ENCODE measurements at regions not wholly inside any gene's neighbourhood (a gene's known extent, or its start where the extent isn't known, plus 50 kb on each side); places are given as distances from the start of the nearest gene placed in this dataset.

DNA sequence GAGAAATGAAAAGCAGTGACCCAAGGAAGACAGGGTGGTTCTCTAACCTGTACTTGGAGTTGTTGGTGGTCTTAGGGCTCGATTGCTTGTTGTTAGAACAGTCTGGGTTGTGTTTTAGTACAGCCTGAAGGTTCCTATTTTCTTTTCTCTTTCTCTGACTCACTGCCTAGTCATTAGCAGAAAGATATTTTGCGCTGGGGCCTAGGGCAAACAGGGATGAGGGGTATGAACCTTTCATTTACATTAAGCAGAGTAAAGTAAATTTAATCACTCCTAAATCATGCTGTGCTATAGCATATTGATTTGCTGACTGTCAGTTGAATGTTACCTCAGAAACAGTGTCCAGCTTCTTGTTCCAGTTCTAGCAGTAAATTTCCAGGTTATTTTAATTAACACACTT, 197.2 kb downstream of the RWDD3 start:
- H3K4me1 Mint-ChIP-seq (ENCODE audit: low read depth) = no peaks in the 10 kb centered on the region
- ChIA-PET CTCF (no interaction called here), POLR2A (no interaction called here)
- no peaks in the 10 kb centered on the region for H3K27me3 Mint-ChIP-seq
- DNase-seq (no peak), ATAC-seq (no peak)
- TF ChIP-seq, protein P1, sequence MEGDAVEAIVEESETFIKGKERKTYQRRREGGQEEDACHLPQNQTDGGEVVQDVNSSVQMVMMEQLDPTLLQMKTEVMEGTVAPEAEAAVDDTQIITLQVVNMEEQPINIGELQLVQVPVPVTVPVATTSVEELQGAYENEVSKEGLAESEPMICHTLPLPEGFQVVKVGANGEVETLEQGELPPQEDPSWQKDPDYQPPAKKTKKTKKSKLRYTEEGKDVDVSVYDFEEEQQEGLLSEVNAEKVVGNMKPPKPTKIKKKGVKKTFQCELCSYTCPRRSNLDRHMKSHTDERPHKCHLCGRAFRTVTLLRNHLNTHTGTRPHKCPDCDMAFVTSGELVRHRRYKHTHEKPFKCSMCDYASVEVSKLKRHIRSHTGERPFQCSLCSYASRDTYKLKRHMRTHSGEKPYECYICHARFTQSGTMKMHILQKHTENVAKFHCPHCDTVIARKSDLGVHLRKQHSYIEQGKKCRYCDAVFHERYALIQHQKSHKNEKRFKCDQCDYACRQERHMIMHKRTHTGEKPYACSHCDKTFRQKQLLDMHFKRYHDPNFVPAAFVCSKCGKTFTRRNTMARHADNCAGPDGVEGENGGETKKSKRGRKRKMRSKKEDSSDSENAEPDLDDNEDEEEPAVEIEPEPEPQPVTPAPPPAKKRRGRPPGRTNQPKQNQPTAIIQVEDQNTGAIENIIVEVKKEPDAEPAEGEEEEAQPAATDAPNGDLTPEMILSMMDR (IDR thresholded peaks at IDR 0.05) = no peak
- H3K4me3 Mint-ChIP-seq = no peak overlapping the region
- intact Hi-C loops (cut with micrococcal nuclease) = no loop called here
- H3K9me3 Mint-ChIP-seq = no peaks in the 10 kb centered on the region
- no peaks in the 10 kb centered on the region for H3K36me3 Mint-ChIP-seq (ENCODE audit: low read depth)
- H3K27ac Mint-ChIP-seq = no peak overlapping the region

DNA sequence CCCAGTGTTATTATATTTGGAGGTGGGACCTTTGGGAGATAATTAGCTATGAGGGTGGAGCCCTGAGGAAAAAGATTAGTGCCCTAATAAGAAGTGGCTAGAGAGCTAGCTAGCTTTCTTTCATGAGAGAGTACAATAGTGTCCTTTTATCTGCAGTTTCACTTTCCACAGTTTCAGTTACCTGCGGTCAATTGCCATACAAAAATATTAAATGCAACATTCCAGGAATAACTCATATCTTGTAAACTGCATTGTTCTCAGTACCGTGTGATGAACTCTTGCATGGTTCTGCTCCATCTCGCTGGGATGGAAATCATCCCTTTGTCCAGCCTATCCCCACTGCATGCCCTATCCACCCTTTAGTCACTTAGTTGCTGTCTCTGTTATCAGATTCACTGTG, 201.6 kb downstream of the RWDD3 start:
- ChIA-PET POLR2A (no interaction called here), CTCF (no interaction called here)
- ATAC-seq (no peak), DNase-seq (no peak)
- TF ChIP-seq, protein P1 (IDR thresholded peaks at IDR 0.05) = no peak
- H3K27ac Mint-ChIP-seq = no peak overlapping the region
- no peaks in the 10 kb centered on the region for H3K36me3 Mint-ChIP-seq (ENCODE audit: low read depth)
- no peak overlapping the region for H3K4me3 Mint-ChIP-seq
- no peaks in the 10 kb centered on the region for H3K27me3 Mint-ChIP-seq
- no peaks in the 10 kb centered on the region for H3K9me3 Mint-ChIP-seq
- intact Hi-C loops (cut with micrococcal nuclease) = no loop called here
- no peaks in the 10 kb centered on the region for H3K4me1 Mint-ChIP-seq (ENCODE audit: low read depth)

DNA sequence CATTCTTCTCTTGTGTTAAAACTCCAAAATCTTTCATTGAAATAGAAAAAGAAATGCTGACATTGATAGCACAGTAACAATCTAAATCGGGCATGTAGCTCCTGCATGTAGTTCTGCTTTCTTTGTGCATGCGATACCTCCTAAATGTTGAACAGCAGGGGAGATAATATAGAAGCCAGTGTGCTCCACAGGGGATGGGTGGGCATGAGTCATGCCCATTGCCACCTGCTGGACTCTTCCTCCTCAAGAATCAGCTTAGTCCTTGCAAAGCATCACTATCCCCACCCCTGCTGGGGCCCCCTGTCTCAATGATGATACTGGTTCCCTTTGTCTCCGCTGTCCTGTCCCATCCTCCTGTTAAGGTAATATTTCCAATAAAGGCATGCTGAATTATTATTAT, 203.0 kb downstream of the RWDD3 start:
- ATAC-seq (no peak), DNase-seq (no peak)
- CTCF ChIA-PET = no interaction called here
- no peaks in the 10 kb centered on the region for H3K9me3 Mint-ChIP-seq
- no peaks in the 10 kb centered on the region for H3K36me3 Mint-ChIP-seq (ENCODE audit: low read depth)
- no peak overlapping the region for H3K27ac Mint-ChIP-seq
- intact Hi-C loops (cut with micrococcal nuclease) = no loop called here
- TF ChIP-seq, protein P1 (IDR thresholded peaks at IDR 0.05) = no peak
- no peaks in the 10 kb centered on the region for H3K4me1 Mint-ChIP-seq (ENCODE audit: low read depth)
- no peak overlapping the region for H3K4me3 Mint-ChIP-seq
- H3K27me3 Mint-ChIP-seq = no peaks in the 10 kb centered on the region
- POLR2A ChIA-PET = no interaction called here

DNA sequence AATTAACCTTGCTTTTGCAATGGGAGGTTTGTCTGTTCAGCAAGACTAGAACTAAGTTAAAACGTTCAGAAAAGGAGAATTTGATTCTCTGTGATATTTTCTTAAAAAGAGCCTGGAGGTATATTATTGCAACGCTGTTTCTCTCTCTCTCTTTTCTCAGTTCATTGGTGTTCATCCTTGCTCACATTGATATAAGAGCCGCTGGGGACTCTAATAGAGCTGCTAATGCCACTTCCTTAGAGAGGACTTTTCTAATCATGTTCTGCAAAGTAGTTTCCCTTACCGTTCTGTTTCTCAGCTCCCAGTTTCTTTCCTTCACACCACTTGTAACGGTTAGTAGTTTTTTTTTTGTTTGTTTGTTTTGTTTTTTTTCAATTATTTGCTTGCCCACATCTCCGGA, 203.8 kb downstream of the RWDD3 start:
- H3K27ac Mint-ChIP-seq = no peak overlapping the region
- ChIA-PET CTCF (interaction anchor here (0.6 kb wide), 1 partner anchor 948 kb away, joined by 3 read pairs; no protein-coding TSS in a partner anchor), POLR2A (no interaction called here)
- H3K4me1 Mint-ChIP-seq (ENCODE audit: low read depth) = no peaks in the 10 kb centered on the region
- no peak for DNase-seq
- no peak overlapping the region for H3K4me3 Mint-ChIP-seq
- no peaks in the 10 kb centered on the region for H3K9me3 Mint-ChIP-seq
- H3K27me3 Mint-ChIP-seq = no peaks in the 10 kb centered on the region
- TF ChIP-seq, protein P1 (IDR thresholded peaks at IDR 0.05) = no peak
- no peaks in the 10 kb centered on the region for H3K36me3 Mint-ChIP-seq (ENCODE audit: low read depth)
- intact Hi-C loops (cut with micrococcal nuclease) = no loop called here
- ATAC-seq = no peak

DNA sequence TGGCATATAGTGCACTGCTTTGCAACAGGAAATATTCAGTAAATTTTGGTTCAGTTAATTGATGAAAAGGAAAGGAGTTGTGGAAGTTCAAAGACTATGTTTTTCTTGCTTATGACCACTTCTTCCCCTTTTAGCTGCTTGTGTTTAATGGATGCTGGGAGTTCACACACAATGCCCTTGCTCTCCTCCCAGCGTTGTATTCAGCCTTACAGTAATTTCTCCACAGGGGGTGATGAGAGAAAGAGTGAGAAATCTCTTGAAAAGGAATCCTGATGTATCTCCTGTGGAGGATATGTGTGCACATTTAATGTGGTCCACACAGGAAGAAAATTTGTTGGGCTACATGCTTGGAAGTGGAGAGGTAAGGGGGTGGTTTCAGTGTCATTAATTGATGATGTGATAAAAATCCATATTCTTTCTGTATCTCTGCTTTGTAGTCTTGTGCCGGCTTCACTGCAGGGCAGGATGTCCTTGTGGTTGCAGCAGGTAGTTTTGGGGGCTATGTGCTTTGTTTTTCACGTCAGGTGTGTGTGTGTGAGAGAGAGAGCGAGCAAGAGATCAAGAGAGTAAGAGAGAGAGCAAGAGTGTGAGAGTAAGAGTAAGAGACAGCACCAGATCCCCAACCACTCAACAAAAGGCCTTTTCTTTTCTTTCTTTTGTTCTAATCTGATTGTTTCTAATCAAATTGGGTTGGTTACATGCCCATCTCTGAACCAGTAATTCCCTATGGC, 204.4 kb downstream of the RWDD3 start:
- Mint-ChIP-seq H3K9me3 (no peaks in the 10 kb centered on the region), H3K36me3 (ENCODE audit: low read depth) (no peaks in the 10 kb centered on the region), H3K4me3 (no peak overlapping the region), H3K4me1 (ENCODE audit: low read depth) (no peaks in the 10 kb centered on the region), H3K27ac (no peak overlapping the region), H3K27me3 (no peaks in the 10 kb centered on the region)
- intact Hi-C loops (cut with micrococcal nuclease) = no loop called here
- CTCF ChIA-PET = no interaction called here
- ATAC-seq = no peak
- POLR2A ChIA-PET = no interaction called here
- TF ChIP-seq, protein P1 (IDR thresholded peaks at IDR 0.05) = no peak
- no peak for DNase-seq

Measured in activated CD8-positive, alpha-beta T cell treated with anti-CD3 and anti-CD28 coated beads for 36 hours (primary cell).